SK-N-SH (cell line): ENCODE measurements at regions not wholly inside any gene's neighbourhood (a gene's known extent, or its start where the extent isn't known, plus 50 kb on each side); places are given as distances from the start of the nearest gene placed in this dataset.

Experiments used
- POLR2AphosphoS5 ChIP-seq: IDR thresholded peaks from 2 replicates; pipeline ENCODE4 v1.6.1; 2012; ENCODE audit warnings: low read depth, low read length
- TF ChIP-seq, protein P1 (sequence below): fragments of 200-600 bp; sonication (generic); IDR thresholded peaks from 2 replicates; pipeline ENCODE4 v1.6.1; 2017; ENCODE audit warnings: antibody characterized with exemption, mild to moderate bottlenecking, moderate library complexity

DNA sequence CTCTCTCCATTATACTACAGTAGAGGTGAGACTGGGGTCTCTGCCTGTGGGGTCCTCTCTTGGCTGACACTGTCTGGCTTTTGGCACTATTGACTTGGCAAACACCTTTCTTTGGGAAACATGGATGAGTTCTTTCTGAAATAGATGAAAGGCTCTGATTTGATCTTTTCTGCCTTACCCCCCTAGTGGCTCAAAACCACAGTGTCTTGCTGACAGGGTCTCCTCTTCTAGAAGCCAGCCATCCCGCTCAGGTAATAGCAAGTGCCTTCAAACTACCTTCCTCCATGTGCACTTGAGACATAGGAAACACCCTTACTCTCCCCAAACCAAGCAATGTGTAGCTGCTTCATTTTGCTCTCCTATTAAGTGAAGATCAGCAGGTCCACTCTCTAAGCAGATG is 260.4 kb downstream of the BRINP2 start:
- TF ChIP-seq, protein P1, sequence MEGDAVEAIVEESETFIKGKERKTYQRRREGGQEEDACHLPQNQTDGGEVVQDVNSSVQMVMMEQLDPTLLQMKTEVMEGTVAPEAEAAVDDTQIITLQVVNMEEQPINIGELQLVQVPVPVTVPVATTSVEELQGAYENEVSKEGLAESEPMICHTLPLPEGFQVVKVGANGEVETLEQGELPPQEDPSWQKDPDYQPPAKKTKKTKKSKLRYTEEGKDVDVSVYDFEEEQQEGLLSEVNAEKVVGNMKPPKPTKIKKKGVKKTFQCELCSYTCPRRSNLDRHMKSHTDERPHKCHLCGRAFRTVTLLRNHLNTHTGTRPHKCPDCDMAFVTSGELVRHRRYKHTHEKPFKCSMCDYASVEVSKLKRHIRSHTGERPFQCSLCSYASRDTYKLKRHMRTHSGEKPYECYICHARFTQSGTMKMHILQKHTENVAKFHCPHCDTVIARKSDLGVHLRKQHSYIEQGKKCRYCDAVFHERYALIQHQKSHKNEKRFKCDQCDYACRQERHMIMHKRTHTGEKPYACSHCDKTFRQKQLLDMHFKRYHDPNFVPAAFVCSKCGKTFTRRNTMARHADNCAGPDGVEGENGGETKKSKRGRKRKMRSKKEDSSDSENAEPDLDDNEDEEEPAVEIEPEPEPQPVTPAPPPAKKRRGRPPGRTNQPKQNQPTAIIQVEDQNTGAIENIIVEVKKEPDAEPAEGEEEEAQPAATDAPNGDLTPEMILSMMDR: no peak
- no peak for TF ChIP-seq POLR2AphosphoS5
